AG09309 (cell line): ENCODE measurements at regions not wholly inside any gene's neighbourhood (a gene's known extent, or its start where the extent isn't known, plus 50 kb on each side); places are given as distances from the start of the nearest gene placed in this dataset.

Experiments used
- DNase-seq: peaks from one replicate; pipeline ENCODE4 v3.0.0-alpha.2; 2010; ENCODE audit warnings: low read depth
- H3K4me3 ChIP-seq: 2 replicates; pipeline ENCODE4 v1.5.1; 2011; ENCODE audit warnings: mild to moderate bottlenecking, low read depth, low read length, moderate library complexity; ENCODE audit not compliant: control insufficient read depth
- CTCF ChIP-seq: IDR thresholded peaks from 2 replicates; pipeline ENCODE4 v1.5.1; 2011; ENCODE audit warnings: mild to moderate bottlenecking, low read depth, low read length, inconsistent platforms; ENCODE audit not compliant: insufficient read depth, control insufficient read depth; ENCODE audit errors: missing control alignments

DNA sequence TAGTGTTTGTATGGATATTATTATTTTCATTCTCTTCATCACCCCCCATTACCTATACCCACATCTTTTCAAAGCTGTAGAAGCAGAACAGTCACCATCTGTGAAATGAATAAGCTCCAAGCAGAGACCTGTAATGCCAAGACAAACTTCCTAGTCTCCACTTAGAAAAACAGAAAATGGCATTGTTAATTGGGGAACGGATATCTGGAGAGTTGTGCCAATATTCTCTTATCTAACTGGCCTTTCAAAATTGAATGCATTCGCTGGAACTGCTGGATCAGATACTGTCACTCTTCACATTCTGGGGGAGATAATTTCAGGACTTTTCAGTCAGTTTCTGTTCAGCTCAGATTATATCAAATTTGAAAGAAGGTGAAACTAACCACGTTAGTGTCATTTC, 464.4 kb upstream of the GOT2 start:
- no peak for DNase-seq
- H3K4me3 ChIP-seq, result no peak overlapping the region
- no peak for TF ChIP-seq CTCF

DNA sequence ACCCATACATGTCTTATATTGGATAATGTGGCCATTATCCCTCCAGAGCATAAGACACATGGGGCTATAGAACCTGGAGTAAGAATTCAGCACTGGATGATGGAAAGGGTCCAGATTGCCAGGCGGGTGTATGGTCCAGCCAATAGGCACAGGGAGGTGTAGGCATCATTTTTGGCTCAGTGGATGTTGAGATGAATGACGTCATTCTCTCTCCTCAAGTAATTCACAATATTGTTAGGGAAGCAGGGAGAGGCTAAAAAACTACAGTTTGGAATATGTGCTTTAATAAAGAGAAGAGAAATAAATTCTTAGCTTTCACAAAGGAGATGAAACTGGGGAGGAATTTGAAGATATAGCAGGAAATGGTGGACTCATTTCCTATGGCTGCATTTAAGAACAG, 461.1 kb upstream of the GOT2 start:
- TF ChIP-seq CTCF, result no peak
- no peak for DNase-seq
- no peak overlapping the region for H3K4me3 ChIP-seq

- no peak for DNase-seq
- no peak for TF ChIP-seq CTCF
- no peak overlapping the region for H3K4me3 ChIP-seq
Measured at GRCh38 chr16:59193637-59194036, 459.5 kb upstream of the GOT2 start.

GRCh38 chr16:59192551-59193199, 458.6 kb upstream of the GOT2 start:
- no peak overlapping the region for H3K4me3 ChIP-seq
- peak; percentile 26 for TF ChIP-seq CTCF
- DNase-seq, result no peak

DNA sequence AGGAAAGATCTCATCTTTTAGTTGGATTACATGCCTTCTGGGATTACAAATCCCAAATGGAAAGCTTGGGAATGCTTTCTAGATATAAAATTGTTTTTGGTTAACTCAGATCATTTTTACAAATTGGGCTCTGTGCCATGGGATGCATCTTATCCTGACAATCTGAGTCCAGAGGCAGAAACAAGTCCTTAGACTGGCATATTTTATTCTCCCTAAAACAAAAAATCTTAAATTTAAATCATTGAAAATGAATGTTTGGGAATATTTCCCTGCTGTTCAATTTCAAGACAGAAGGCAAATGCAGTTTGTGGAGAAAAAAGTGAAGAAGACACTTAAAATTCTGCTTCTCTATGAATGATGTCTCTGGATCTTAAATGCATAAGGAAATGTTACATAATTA, 456.6 kb upstream of the GOT2 start:
- TF ChIP-seq CTCF, result no peak
- DNase-seq, result no peak
- no peak overlapping the region for H3K4me3 ChIP-seq

GRCh38 chr16:59188029-59188428, 453.9 kb upstream of the GOT2 start:
- H3K4me3 ChIP-seq, result no peak overlapping the region
- no peak for DNase-seq
- no peak for TF ChIP-seq CTCF

GRCh38 chr16:59181821-59182420, 447.8 kb upstream of the GOT2 start:
- no peak for TF ChIP-seq CTCF
- no peak for DNase-seq
- H3K4me3 ChIP-seq, result no peak overlapping the region
